Ovary (tissue), 7 donors: ENCODE measurements at regions not wholly inside any gene's neighbourhood (a gene's known extent, or its start where the extent isn't known, plus 50 kb on each side); places are given as distances from the start of the nearest gene placed in this dataset.

ENCODE experiments used
- DNase-seq, 5 donors: peaks; one replicate each; pipeline ENCODE4 v3.0.0-alpha.2; 2019 to 2020
- H3K27ac ChIP-seq, 2 donors: fragments of 200-600 bp; one replicate each; pipeline versions ENCODE4 v1.5.1 to v1.8.0; 2019 to 2022
- H3K27me3 ChIP-seq: fragments of 200-600 bp; one replicate; pipeline ENCODE4 v1.8.0; 2022
- H3K36me3 ChIP-seq: fragments of 200-600 bp; sonication (generic); one replicate; pipeline ENCODE4 v1.5.1; 2019
- H3K4me1 ChIP-seq: one replicate; pipeline ENCODE4 v1.8.1; 2013; ENCODE audit warnings: mild to moderate bottlenecking, moderate library complexity; ENCODE audit not compliant: insufficient read depth
- H3K4me3 ChIP-seq: fragments of 200-600 bp; sonication (generic); one replicate; pipeline ENCODE4 v1.5.1; 2017
- H3K9me3 ChIP-seq, 2 donors: fragments of 200-600 bp in 1 of 2; sonication (generic) in 1 of 2; one replicate each; pipeline versions ENCODE4 v1.5.1 to v1.8.1; 2013 to 2019; ENCODE audit warnings: mild to moderate bottlenecking in 1 of 2, moderate library complexity in 1 of 2
- EP300 ChIP-seq: sonication (generic); formaldehyde crosslinking; IDR thresholded peaks from one replicate; pipeline ENCODE4 v1.6.1; 2017; ENCODE audit warnings: antibody characterized with exemption
- POLR2A ChIP-seq: fragments of 450-650 bp; IDR thresholded peaks from one replicate; pipeline ENCODE4 v1.6.1; 2017; ENCODE audit warnings: antibody characterized with exemption, mild to moderate bottlenecking, moderate library complexity
- WGBS, 3 donors: extraction: QIAGEN DNeasy Blood & Tissue Kit in 1 of 3; methylation state at CpG; one replicate each; pipeline versions ENCODE4 v1.1.5 to v1.1.7; 2013 to 2017; 5-methylcytosine and 5-hydroxymethylcytosine counted together
- intact Hi-C, 4 donors: fragments of 100-400 bp; cut with DNase I; formaldehyde crosslinking; loops; one replicate each; pipeline versions ENCODE4 v1.11.0 to v1.15.1; 2022 to 2023
- TF ChIP-seq, protein P1 (sequence below), 3 donors: fragments of 450-650 bp in 2 of 3; fragments of 200-600 bp in 1 of 3; IDR thresholded peaks; one replicate each; pipeline versions ENCODE4 v1.5.1 to v1.8.0; 2016 to 2022; ENCODE audit warnings: antibody characterized with exemption in 3 of 3, mild to moderate bottlenecking in 1 of 3
- donor health status: DM: no; HTN: no; CAD: no; lungs with moderate emphysema.
- donor health status: DM: no; HTN: no; CAD: no.
- donor health status: Bipolar disorder and iron deficiency.
- donor health status: DM: no; HTN: no; CAD: no.
- donor health status: DM: yes; HTN: yes; CAD: no.

GRCh38 chr15:38646716-38647115, 82.1 kb upstream of the RASGRP1 start:
- Histone ChIP-seq H3K36me3 (no peaks in the 10 kb centered on the region), H3K4me3 (no peak overlapping the region), H3K27me3 (no peaks in the 10 kb centered on the region), H3K4me1 (no peaks in the 10 kb centered on the region), H3K27ac (no peak overlapping the region), H3K9me3 (no peaks in the 10 kb centered on the region)
- 74 to 84% (median 79%) methylated on average over 3 of the region's 3 CpGs for WGBS, 3 donors
- DNase-seq: no peak
- intact Hi-C loops: no loop called here
- TF ChIP-seq, protein P1, sequence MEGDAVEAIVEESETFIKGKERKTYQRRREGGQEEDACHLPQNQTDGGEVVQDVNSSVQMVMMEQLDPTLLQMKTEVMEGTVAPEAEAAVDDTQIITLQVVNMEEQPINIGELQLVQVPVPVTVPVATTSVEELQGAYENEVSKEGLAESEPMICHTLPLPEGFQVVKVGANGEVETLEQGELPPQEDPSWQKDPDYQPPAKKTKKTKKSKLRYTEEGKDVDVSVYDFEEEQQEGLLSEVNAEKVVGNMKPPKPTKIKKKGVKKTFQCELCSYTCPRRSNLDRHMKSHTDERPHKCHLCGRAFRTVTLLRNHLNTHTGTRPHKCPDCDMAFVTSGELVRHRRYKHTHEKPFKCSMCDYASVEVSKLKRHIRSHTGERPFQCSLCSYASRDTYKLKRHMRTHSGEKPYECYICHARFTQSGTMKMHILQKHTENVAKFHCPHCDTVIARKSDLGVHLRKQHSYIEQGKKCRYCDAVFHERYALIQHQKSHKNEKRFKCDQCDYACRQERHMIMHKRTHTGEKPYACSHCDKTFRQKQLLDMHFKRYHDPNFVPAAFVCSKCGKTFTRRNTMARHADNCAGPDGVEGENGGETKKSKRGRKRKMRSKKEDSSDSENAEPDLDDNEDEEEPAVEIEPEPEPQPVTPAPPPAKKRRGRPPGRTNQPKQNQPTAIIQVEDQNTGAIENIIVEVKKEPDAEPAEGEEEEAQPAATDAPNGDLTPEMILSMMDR (IDR thresholded peaks at IDR 0.05): no peak
- TF ChIP-seq POLR2A (no peak), EP300 (no peak)

DNA sequence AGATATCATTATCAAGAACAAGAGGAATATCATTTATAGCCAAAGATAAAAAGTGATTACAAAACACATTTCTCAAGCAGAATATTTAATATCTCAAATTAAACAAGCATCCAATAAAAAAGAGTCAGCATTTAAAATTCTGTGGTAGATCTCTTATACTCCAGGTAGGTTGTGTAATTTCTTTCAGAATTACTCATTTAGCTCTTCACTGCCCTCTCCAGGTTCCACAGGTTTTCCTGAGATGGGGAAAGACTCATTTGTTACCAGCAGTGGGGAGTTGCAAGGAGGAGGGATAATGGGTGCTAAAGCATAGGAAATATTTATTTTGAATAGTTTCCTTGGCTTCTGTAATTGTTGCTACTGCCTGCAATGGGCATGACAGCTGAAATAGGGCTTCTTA, 83.1 kb upstream of the RASGRP1 start:
- H3K36me3 ChIP-seq: no peaks in the 10 kb centered on the region
- TF ChIP-seq EP300: no peak
- TF ChIP-seq POLR2A: no peak
- H3K27ac ChIP-seq: no peak overlapping the region
- H3K4me3 ChIP-seq: no peak overlapping the region
- intact Hi-C loops: no loop called here
- no peaks in the 10 kb centered on the region for H3K27me3 ChIP-seq
- DNase-seq: no peak
- H3K9me3 ChIP-seq: no peaks in the 10 kb centered on the region
- no peaks in the 10 kb centered on the region for H3K4me1 ChIP-seq

DNA sequence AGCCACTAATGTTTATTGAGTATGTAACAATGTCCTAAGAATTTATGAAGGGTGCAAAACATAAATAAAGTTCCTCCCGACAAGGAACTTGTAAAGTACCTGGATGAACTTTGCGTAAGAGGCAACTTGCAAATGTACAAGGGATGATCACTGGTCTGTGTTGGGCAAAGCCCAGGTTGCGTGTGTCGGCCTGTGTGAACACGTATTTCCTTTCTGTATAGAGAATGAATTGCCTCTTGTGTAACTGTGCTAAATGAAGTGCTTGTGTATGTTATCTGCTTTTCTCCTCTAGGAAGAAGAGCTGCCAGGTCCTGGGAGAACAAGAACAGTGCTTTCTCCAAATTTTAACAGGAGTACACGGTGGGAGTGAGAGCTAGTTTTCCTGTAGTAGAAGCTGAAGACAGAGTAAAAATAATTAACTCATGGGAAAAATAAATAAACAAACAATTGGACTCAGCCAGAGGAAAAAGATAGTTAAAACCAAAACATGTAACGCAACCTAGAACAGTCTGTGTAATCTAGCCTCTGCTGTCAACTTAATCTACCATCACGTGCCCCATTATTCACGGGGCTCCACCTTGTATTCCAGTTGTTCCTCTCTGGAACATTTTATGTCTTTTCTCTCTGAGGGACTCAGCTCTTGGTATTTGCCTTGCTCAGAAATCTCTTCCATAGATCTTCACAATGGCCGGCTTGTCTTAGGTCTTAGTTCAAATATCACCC, 83.7 kb upstream of the RASGRP1 start:
- 49 to 58% (median 56%) methylated on average over 10 of the region's 10 CpGs for WGBS, 3 donors

GRCh38 chr15:38650384-38650783, 85.8 kb upstream of the RASGRP1 start:
- no peaks in the 10 kb centered on the region for H3K9me3 ChIP-seq
- H3K27ac ChIP-seq: no peak overlapping the region
- TF ChIP-seq POLR2A (no peak), EP300 (no peak)
- TF ChIP-seq, protein P1 (IDR thresholded peaks at IDR 0.05): no peak
- intact Hi-C loops: no loop called here
- DNase-seq: no peak
- no peaks in the 10 kb centered on the region for H3K4me1 ChIP-seq
- no peaks in the 10 kb centered on the region for H3K36me3 ChIP-seq
- no peak overlapping the region for H3K4me3 ChIP-seq
- H3K27me3 ChIP-seq: no peaks in the 10 kb centered on the region

More for the DNA sequence above, 83.7 kb upstream of the RASGRP1 start:
- H3K36me3 ChIP-seq: no peaks in the 10 kb centered on the region
- TF ChIP-seq EP300: no peak
- no peak for TF ChIP-seq POLR2A
- TF ChIP-seq, protein P1 (IDR thresholded peaks at IDR 0.05): no peak
- H3K27ac ChIP-seq: no peak overlapping the region
- DNase-seq: no peak
- H3K9me3 ChIP-seq: no peaks in the 10 kb centered on the region
- intact Hi-C loops: no loop called here
- H3K4me1 ChIP-seq: no peaks in the 10 kb centered on the region
- no peak overlapping the region for H3K4me3 ChIP-seq
- no peaks in the 10 kb centered on the region for H3K27me3 ChIP-seq

DNA sequence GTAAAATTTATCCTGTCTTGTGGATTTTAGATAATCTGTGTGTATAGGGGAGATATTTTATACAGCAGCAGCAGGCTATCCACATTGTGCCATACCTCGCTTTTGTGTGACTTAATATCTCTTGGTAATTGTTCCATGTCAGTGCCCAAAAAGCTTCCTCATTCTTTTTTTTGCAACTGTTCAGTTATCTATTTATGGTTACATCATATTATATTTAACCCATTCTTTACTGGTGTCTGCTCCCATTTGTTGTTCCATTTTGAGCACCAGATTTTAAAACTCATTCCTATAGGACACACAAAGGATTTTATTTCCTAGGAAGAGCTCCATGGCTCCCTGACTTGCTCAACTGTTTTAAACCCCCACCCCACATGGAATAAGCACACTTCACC, 86.3 kb upstream of the RASGRP1 start:
- H3K27me3 ChIP-seq: no peaks in the 10 kb centered on the region
- H3K9me3 ChIP-seq: no peaks in the 10 kb centered on the region
- no peaks in the 10 kb centered on the region for H3K36me3 ChIP-seq
- no peaks in the 10 kb centered on the region for H3K4me1 ChIP-seq
- TF ChIP-seq POLR2A (no peak), EP300 (no peak)
- TF ChIP-seq, protein P1 (IDR thresholded peaks at IDR 0.05): no peak
- DNase-seq: no peak
- intact Hi-C loops: no loop called here
- WGBS, 3 donors: 85 to 89% (median 86%) methylated on average over 1 of the region's 1 CpG
- no peak overlapping the region for H3K4me3 ChIP-seq
- H3K27ac ChIP-seq: no peak overlapping the region
